Astrocyte (in vitro differentiated cells and primary cell): ENCODE measurements at regions not wholly inside any gene's neighbourhood (a gene's known extent, or its start where the extent isn't known, plus 50 kb on each side); places are given as distances from the start of the nearest gene placed in this dataset.
A peak's percentile ranks its signal among the peaks of the same experiment; 100 is the strongest.

Source experiments
- DNase-seq: peaks from one replicate; pipeline ENCODE4 v3.0.0-alpha.2; 2010; ENCODE audit warnings: low read depth
- FAIRE-seq: peaks from 2 replicates; lab custom pipeline; 2011; peaks lifted over from hg19 to GRCh38; lab: Jason Lieb, UNC
- H2AFZ ChIP-seq: 2 replicates; pipeline ENCODE4 v1.6.0; 2012; ENCODE audit warnings: low read depth, low read length, inconsistent platforms
- H3K27ac ChIP-seq: 2 replicates; pipeline ENCODE4 v1.5.1; 2011; ENCODE audit warnings: low read depth, low read length, inconsistent platforms
- H3K27me3 ChIP-seq: 2 replicates; pipeline ENCODE4 v1.6.0; 2011; ENCODE audit warnings: low read length, inconsistent platforms; ENCODE audit not compliant: insufficient read depth
- H3K36me3 ChIP-seq: 2 replicates; pipeline ENCODE4 v1.5.1; 2011; ENCODE audit warnings: low read length, inconsistent platforms; ENCODE audit not compliant: insufficient read depth
- H3K4me1 ChIP-seq: 2 replicates; pipeline ENCODE4 v1.5.1; 2011; ENCODE audit warnings: low read length, inconsistent platforms; ENCODE audit not compliant: insufficient read depth
- H3K4me2 ChIP-seq: 2 replicates; pipeline ENCODE4 v1.6.0; 2012; ENCODE audit warnings: low read length, inconsistent platforms
- H3K4me3 ChIP-seq: 2 replicates; pipeline ENCODE4 v1.5.1; 2011; ENCODE audit warnings: low read depth, mild to moderate bottlenecking, low read length, inconsistent platforms; ENCODE audit not compliant: insufficient read depth
- H3K79me2 ChIP-seq: 2 replicates; pipeline ENCODE4 v1.6.0; 2012; ENCODE audit warnings: mild to moderate bottlenecking, low read length, inconsistent platforms; ENCODE audit not compliant: insufficient read depth
- H3K9ac ChIP-seq: 2 replicates; pipeline ENCODE4 v1.6.0; 2012; ENCODE audit warnings: mild to moderate bottlenecking, low read length, inconsistent platforms
- H3K9me3 ChIP-seq: 2 replicates; pipeline ENCODE4 v1.5.1; 2012; ENCODE audit warnings: low read depth, mild to moderate bottlenecking, low read length, inconsistent platforms; ENCODE audit not compliant: insufficient read depth
- H4K20me1 ChIP-seq: 2 replicates; pipeline ENCODE4 v1.6.0; 2012; ENCODE audit warnings: low read length, inconsistent platforms; ENCODE audit not compliant: insufficient read depth
- H3K27ac Mint-ChIP-seq: one replicate; pipeline ENCODE4 v1.8.0; 2021; ENCODE audit warnings: mild to moderate bottlenecking, mixed read lengths; ENCODE audit not compliant: unreplicated experiment
- H3K27me3 Mint-ChIP-seq: one replicate; pipeline ENCODE4 v1.8.0; 2021; ENCODE audit warnings: low read depth, mixed read lengths; ENCODE audit not compliant: unreplicated experiment
- H3K36me3 Mint-ChIP-seq: one replicate; pipeline ENCODE4 v1.8.0; 2021; ENCODE audit warnings: low read depth, mixed read lengths; ENCODE audit not compliant: unreplicated experiment
- H3K4me1 Mint-ChIP-seq: one replicate; pipeline ENCODE4 v1.8.0; 2021; ENCODE audit warnings: low read depth, mixed read lengths; ENCODE audit not compliant: unreplicated experiment
- H3K4me3 Mint-ChIP-seq: one replicate; pipeline ENCODE4 v1.8.0; 2021; ENCODE audit warnings: mild to moderate bottlenecking, moderate library complexity, mixed read lengths; ENCODE audit not compliant: unreplicated experiment
- H3K9me3 Mint-ChIP-seq: one replicate; pipeline ENCODE4 v1.8.0; 2021; ENCODE audit warnings: mild to moderate bottlenecking, mixed read lengths; ENCODE audit not compliant: unreplicated experiment
- CTCF ChIP-seq: IDR thresholded peaks from 2 replicates; pipeline ENCODE4 v1.5.1; 2011; ENCODE audit warnings: low read depth, mild to moderate bottlenecking, inconsistent platforms, low read length, moderate library complexity; ENCODE audit not compliant: insufficient read depth
- EZH2 ChIP-seq: IDR thresholded peaks from 2 replicates; pipeline ENCODE4 v1.6.1; 2012; ENCODE audit warnings: mild to moderate bottlenecking, low read length, inconsistent platforms; ENCODE audit not compliant: insufficient read depth

GRCh38 chr10:71092812-71093401, 119.5 kb upstream of the UNC5B start:
- no peak overlapping the region for H3K4me3 Mint-ChIP-seq
- Histone ChIP-seq H4K20me1 (no peaks in the 10 kb centered on the region), H2AFZ (no peak overlapping the region), H3K9ac (no peak overlapping the region), H3K79me2 (no peaks in the 10 kb centered on the region), H3K27ac (no peak overlapping the region), H3K4me2 (no peak overlapping the region), H3K27me3 (peaks cover 11% of the 10 kb centered on the region), H3K36me3 (no peaks in the 10 kb centered on the region), H3K4me1 (peaks cover 3% of the 10 kb centered on the region), H3K4me3 (no peak overlapping the region), H3K9me3 (no peaks in the 10 kb centered on the region)
- no peak for DNase-seq
- TF ChIP-seq EZH2, result no peak
- TF ChIP-seq CTCF, result no peak
- FAIRE-seq, result no peak
- no peaks in the 10 kb centered on the region for H3K9me3 Mint-ChIP-seq
- no peak overlapping the region for H3K27ac Mint-ChIP-seq
- H3K27me3 Mint-ChIP-seq, result peaks cover 37% of the 10 kb centered on the region
- H3K36me3 Mint-ChIP-seq, result no peaks in the 10 kb centered on the region
- peaks cover 3% of the 10 kb centered on the region for H3K4me1 Mint-ChIP-seq

GRCh38 chr10:71093531-71093930, 118.8 kb upstream of the UNC5B start:
- Histone ChIP-seq H4K20me1 (no peaks in the 10 kb centered on the region), H3K36me3 (no peaks in the 10 kb centered on the region), H3K4me1 (peaks cover under 1% of the 10 kb centered on the region), H3K4me2 (no peak overlapping the region), H2AFZ (no peak overlapping the region), H3K9me3 (no peaks in the 10 kb centered on the region), H3K27me3 (peaks cover 11% of the 10 kb centered on the region), H3K9ac (no peak overlapping the region), H3K27ac (no peak overlapping the region), H3K4me3 (no peak overlapping the region), H3K79me2 (no peaks in the 10 kb centered on the region)
- H3K4me3 Mint-ChIP-seq, result no peak overlapping the region
- H3K4me1 Mint-ChIP-seq, result peaks cover 3% of the 10 kb centered on the region
- no peaks in the 10 kb centered on the region for H3K9me3 Mint-ChIP-seq
- no peak for DNase-seq
- peaks cover 37% of the 10 kb centered on the region for H3K27me3 Mint-ChIP-seq
- H3K27ac Mint-ChIP-seq, result no peak overlapping the region
- no peaks in the 10 kb centered on the region for H3K36me3 Mint-ChIP-seq
- no peak for TF ChIP-seq EZH2
- no peak for TF ChIP-seq CTCF
- no peak for FAIRE-seq

GRCh38 chr10:71094712-71095390, 117.5 kb upstream of the UNC5B start:
- H3K27me3 ChIP-seq, result peaks cover 14% of the 10 kb centered on the region
- no peaks in the 10 kb centered on the region for H3K36me3 ChIP-seq
- H3K27ac Mint-ChIP-seq, result no peak overlapping the region
- H3K4me1 ChIP-seq, result no peaks in the 10 kb centered on the region
- peaks cover 37% of the 10 kb centered on the region for H3K27me3 Mint-ChIP-seq
- no peaks in the 10 kb centered on the region for H4K20me1 ChIP-seq
- H3K36me3 Mint-ChIP-seq, result no peaks in the 10 kb centered on the region
- TF ChIP-seq EZH2 (no peak), CTCF (no peak)
- H3K4me2 ChIP-seq, result no peak overlapping the region
- DNase-seq (peak; percentile 5), FAIRE-seq (no peak)
- H3K9me3 ChIP-seq, result no peaks in the 10 kb centered on the region
- no peak overlapping the region for H3K4me3 Mint-ChIP-seq
- no peak overlapping the region for H3K9ac ChIP-seq
- H3K4me1 Mint-ChIP-seq, result peaks cover 3% of the 10 kb centered on the region
- H3K4me3 ChIP-seq, result no peak overlapping the region
- H2AFZ ChIP-seq, result no peak overlapping the region
- H3K79me2 ChIP-seq, result no peaks in the 10 kb centered on the region
- no peak overlapping the region for H3K27ac ChIP-seq
- H3K9me3 Mint-ChIP-seq, result no peaks in the 10 kb centered on the region
